Activated T-helper 2 cell treated with anti-CD3 and anti-CD28 coated beads, Interferon-gamma antibody, Interleukin-2, Interleukin-4, amounts not matched to agents 10 μg/mL and 5 μg/mL and 100 μg/mL, durations not matched to agents 14 hours and 24 hours and 36 hours (primary cell): ENCODE measurements at regions not wholly inside any gene's neighbourhood (a gene's known extent, or its start where the extent isn't known, plus 50 kb on each side); places are given as distances from the start of the nearest gene placed in this dataset.
A peak's percentile ranks its signal among the peaks of the same experiment; 100 is the strongest.
"Not testable (repeated sequence)": the region's sequence is repeated elsewhere in the genome, so short reads cannot be mapped to it uniquely, and the experiment has no call there.

Source experiments
- DNase-seq: peaks from one replicate; pipeline ENCODE4 v3.0.0; 2021; ENCODE audit warnings: low spot score
- H3K27ac Mint-ChIP-seq: one replicate; pipeline ENCODE4 v1.8.0; 2021; ENCODE audit warnings: mixed read lengths
- H3K27me3 Mint-ChIP-seq: one replicate; pipeline ENCODE4 v1.8.0; 2021; ENCODE audit warnings: low read depth, mixed read lengths
- H3K36me3 Mint-ChIP-seq: one replicate; pipeline ENCODE4 v1.8.0; 2021; ENCODE audit warnings: low read depth, mixed read lengths
- H3K4me1 Mint-ChIP-seq: one replicate; pipeline ENCODE4 v1.8.0; 2021; ENCODE audit warnings: low read depth, mixed read lengths
- H3K4me3 Mint-ChIP-seq: one replicate; pipeline ENCODE4 v1.8.0; 2021; ENCODE audit warnings: low read depth, mild to moderate bottlenecking, moderate library complexity, mixed read lengths
- H3K9me3 Mint-ChIP-seq: one replicate; pipeline ENCODE4 v1.8.0; 2021; ENCODE audit warnings: mixed read lengths
- intact Hi-C: fragments of 100-400 bp; cut with micrococcal nuclease; formaldehyde crosslinking; loops from one replicate; pipeline ENCODE4 v1.15.1; 2023

- peak; percentile 16 for DNase-seq
- Mint-ChIP-seq H3K9me3 (no peaks in the 10 kb centered on the region), H3K36me3 (no peaks in the 10 kb centered on the region), H3K27ac (no peak overlapping the region), H3K4me3 (peak overlapping the region; percentile 39), H3K27me3 (peaks cover 24% of the 10 kb centered on the region), H3K4me1 (no peaks in the 10 kb centered on the region)
- intact Hi-C loops: no loop called here
Measured at GRCh38 chr15:77944002-77944867, 133.3 kb downstream of the TBC1D2B start.

- peaks cover 24% of the 10 kb centered on the region for H3K27me3 Mint-ChIP-seq
- H3K9me3 Mint-ChIP-seq: no peaks in the 10 kb centered on the region
- no peak for DNase-seq
- no peaks in the 10 kb centered on the region for H3K4me1 Mint-ChIP-seq
- no peak overlapping the region for H3K4me3 Mint-ChIP-seq
- intact Hi-C loops: no loop called here
- no peaks in the 10 kb centered on the region for H3K36me3 Mint-ChIP-seq
- no peak overlapping the region for H3K27ac Mint-ChIP-seq
Measured at GRCh38 chr15:77942611-77943211, 134.8 kb downstream of the TBC1D2B start.

GRCh38 chr15:77941090-77941827 lies 136.3 kb downstream of the TBC1D2B start:
- H3K4me1 Mint-ChIP-seq, DNase-seq, H3K4me3 Mint-ChIP-seq, H3K36me3 Mint-ChIP-seq, H3K27ac Mint-ChIP-seq, H3K9me3 Mint-ChIP-seq, intact Hi-C loops: not testable (repeated sequence)
- H3K27me3 Mint-ChIP-seq: peaks cover 19% of the 10 kb centered on the region

GRCh38 chr15:77940381-77940947 lies 137.0 kb downstream of the TBC1D2B start:
- intact Hi-C loops: no loop called here
- peaks cover 13% of the 10 kb centered on the region for H3K27me3 Mint-ChIP-seq
- H3K36me3 Mint-ChIP-seq: no peaks in the 10 kb centered on the region
- no peaks in the 10 kb centered on the region for H3K4me1 Mint-ChIP-seq
- no peak overlapping the region for H3K4me3 Mint-ChIP-seq
- DNase-seq: no peak
- no peaks in the 10 kb centered on the region for H3K9me3 Mint-ChIP-seq
- no peak overlapping the region for H3K27ac Mint-ChIP-seq

GRCh38 chr15:77939851-77940250 lies 137.7 kb downstream of the TBC1D2B start:
- Mint-ChIP-seq H3K4me3 (no peak overlapping the region), H3K27ac (no peak overlapping the region), H3K9me3 (no peaks in the 10 kb centered on the region), H3K36me3 (no peaks in the 10 kb centered on the region), H3K4me1 (no peaks in the 10 kb centered on the region), H3K27me3 (peaks cover 10% of the 10 kb centered on the region)
- intact Hi-C loops: no loop called here
- DNase-seq: no peak

- H3K27me3 Mint-ChIP-seq, intact Hi-C loops, H3K4me3 Mint-ChIP-seq, H3K9me3 Mint-ChIP-seq, H3K36me3 Mint-ChIP-seq, DNase-seq, H3K27ac Mint-ChIP-seq, H3K4me1 Mint-ChIP-seq: not testable (repeated sequence)
Measured at GRCh38 chr15:77939026-77939425, 138.5 kb downstream of the TBC1D2B start.

- H3K4me1 Mint-ChIP-seq, intact Hi-C loops, H3K27me3 Mint-ChIP-seq: not testable (repeated sequence)
Measured at GRCh38 chr15:77938546-77938945, 139.0 kb downstream of the TBC1D2B start.

GRCh38 chr15:77936567-77936966 lies 140.9 kb downstream of the TBC1D2B start:
- H3K36me3 Mint-ChIP-seq, H3K4me1 Mint-ChIP-seq, H3K9me3 Mint-ChIP-seq, DNase-seq, H3K27ac Mint-ChIP-seq, H3K4me3 Mint-ChIP-seq, H3K27me3 Mint-ChIP-seq, intact Hi-C loops: not testable (repeated sequence)

More at GRCh38 chr15:77938546-77938945, 139.0 kb downstream of the TBC1D2B start:
- H3K27ac Mint-ChIP-seq, H3K4me3 Mint-ChIP-seq, H3K36me3 Mint-ChIP-seq, H3K9me3 Mint-ChIP-seq, DNase-seq: not testable (repeated sequence)

GRCh38 chr15:77934516-77934915 lies 143.0 kb downstream of the TBC1D2B start:
- not testable (repeated sequence) for H3K27me3 Mint-ChIP-seq

GRCh38 chr15:77930907-77931306 lies 146.6 kb downstream of the TBC1D2B start:
- DNase-seq, H3K27ac Mint-ChIP-seq, H3K9me3 Mint-ChIP-seq, intact Hi-C loops, H3K4me1 Mint-ChIP-seq, H3K4me3 Mint-ChIP-seq, H3K36me3 Mint-ChIP-seq, H3K27me3 Mint-ChIP-seq: not testable (repeated sequence)

More at GRCh38 chr15:77934516-77934915, 143.0 kb downstream of the TBC1D2B start:
- H3K9me3 Mint-ChIP-seq, H3K4me1 Mint-ChIP-seq, H3K27ac Mint-ChIP-seq, intact Hi-C loops, H3K36me3 Mint-ChIP-seq, H3K4me3 Mint-ChIP-seq, DNase-seq: not testable (repeated sequence)

GRCh38 chr15:77930490-77930889 lies 147.0 kb downstream of the TBC1D2B start:
- not testable (repeated sequence) for H3K27me3 Mint-ChIP-seq

GRCh38 chr15:77926789-77927188 lies 150.7 kb downstream of the TBC1D2B start:
- H3K27ac Mint-ChIP-seq, H3K4me3 Mint-ChIP-seq, DNase-seq, intact Hi-C loops, H3K4me1 Mint-ChIP-seq, H3K36me3 Mint-ChIP-seq, H3K9me3 Mint-ChIP-seq: not testable (repeated sequence)
- H3K27me3 Mint-ChIP-seq: peaks cover 11% of the 10 kb centered on the region

More at GRCh38 chr15:77930490-77930889, 147.0 kb downstream of the TBC1D2B start:
- H3K9me3 Mint-ChIP-seq, H3K27ac Mint-ChIP-seq, DNase-seq, H3K36me3 Mint-ChIP-seq, H3K4me1 Mint-ChIP-seq, intact Hi-C loops, H3K4me3 Mint-ChIP-seq: not testable (repeated sequence)
